A549 (cell line): ENCODE measurements at regions not wholly inside any gene's neighbourhood (a gene's known extent, or its start where the extent isn't known, plus 50 kb on each side); places are given as distances from the start of the nearest gene placed in this dataset.

ENCODE experiments used
- ATAC-seq, 2 experiments: fragments of 200-7000 bp in 1 of 2; fragments of >200 bp in 1 of 2; cut with Nextera tagmentation in 1 of 2; cut with Tn5 transposase in 1 of 2; 3 replicates each; pipeline versions ENCODE4 v1.8.0 to v1.9.1; 2018 to 2020; ENCODE audit warnings: mild to moderate bottlenecking in 1 of 2, moderate library complexity in 1 of 2
- CTCF ChIA-PET: fragments of 300-600 bp; sonication (Branson Sonifier 250); formaldehyde crosslinking; extraction: SDS; loops from one replicate; lab custom pipeline; 2021; ENCODE audit warnings: antibody characterized with exemption, inconsistent platforms; lab: Yijun Ruan, JAX
- POLR2A ChIA-PET: fragments of 350-600 bp; formaldehyde crosslinking; extraction: SDS; loops from one replicate; lab custom pipeline; 2021; ENCODE audit warnings: antibody characterized with exemption, inconsistent platforms; lab: Yijun Ruan, JAX
- DNase-seq, 2 experiments: peaks; one replicate each; pipeline versions ENCODE4 v3.0.0 to v3.0.0-alpha.2; 2011 to 2016; ENCODE audit warnings: low read depth in 1 of 2, low spot score in 1 of 2
- FAIRE-seq: peaks from 2 replicates; lab custom pipeline; 2011; peaks lifted over from hg19 to GRCh38; lab: Jason Lieb, UNC
- H3K27ac ChIP-seq, 2 experiments: fragments of >200 bp; sonication (Bioruptor Twin); formaldehyde crosslinking; 3 replicates each; pipeline ENCODE4 v1.5.1; 2016 to 2017
- H3K4me1 ChIP-seq: fragments of >200 bp; sonication (Bioruptor Twin); formaldehyde crosslinking; 3 replicates; pipeline ENCODE4 v1.6.1; 2016
- H3K4me2 ChIP-seq: fragments of >200 bp; sonication (Bioruptor Twin); formaldehyde crosslinking; 3 replicates; pipeline ENCODE4 v1.6.1; 2016
- H3K4me3 ChIP-seq: fragments of >200 bp; sonication (Bioruptor Twin); formaldehyde crosslinking; 3 replicates; pipeline ENCODE4 v1.5.1; 2016
- H3K9me3 ChIP-seq: fragments of >200 bp; sonication (Bioruptor Twin); formaldehyde crosslinking; 3 replicates; pipeline ENCODE4 v1.6.1; 2016
- CHD2 ChIP-seq: fragments of 150-350 bp; IDR thresholded peaks from 2 replicates; pipeline ENCODE4 v1.6.1; 2014; ENCODE audit warnings: low read length; ENCODE audit not compliant: partially characterized antibody
- CHD4 ChIP-seq: fragments of 200-600 bp; sonication (generic); IDR thresholded peaks from 2 replicates; pipeline ENCODE4 v1.6.1; 2016; ENCODE audit warnings: antibody characterized with exemption, mild to moderate bottlenecking, borderline replicate concordance
- EHF ChIP-seq: fragments of 250-450 bp; sonication (Bioruptor Pico); IDR thresholded peaks from 2 replicates; pipeline ENCODE4 v1.5.0; 2020; ENCODE audit warnings: mild to moderate bottlenecking
- ESRRA ChIP-seq: fragments of 150-350 bp; IDR thresholded peaks from 2 replicates; pipeline ENCODE4 v1.6.1; 2014; ENCODE audit warnings: mild to moderate bottlenecking, low read length, borderline replicate concordance
- FOXS1 ChIP-seq: fragments of 250-450 bp; sonication (Bioruptor Pico); IDR thresholded peaks from 2 replicates; pipeline ENCODE4 v1.5.0; 2020; ENCODE audit warnings: mild to moderate bottlenecking, moderate library complexity
- GATA3 ChIP-seq: IDR thresholded peaks from 2 replicates; pipeline ENCODE4 v1.6.1; 2012; ENCODE audit warnings: borderline replicate concordance
- HEYL ChIP-seq: fragments of 250-450 bp; sonication (Bioruptor Pico); IDR thresholded peaks from 2 replicates; pipeline ENCODE4 v1.8.0; 2021; ENCODE audit warnings: mild to moderate bottlenecking, moderate library complexity
- HOXB13 ChIP-seq: fragments of 250-450 bp; sonication (Bioruptor Pico); IDR thresholded peaks from 2 replicates; pipeline ENCODE4 v1.5.0; 2020; ENCODE audit warnings: low read depth, mild to moderate bottlenecking, moderate library complexity
- JUNB ChIP-seq: fragments of >200 bp; sonication (Bioruptor Twin); formaldehyde crosslinking; IDR thresholded peaks from 2 replicates; pipeline ENCODE4 v1.6.1; 2016
- KDM5A ChIP-seq: fragments of 200-600 bp; sonication (generic); IDR thresholded peaks from 2 replicates; pipeline ENCODE4 v1.6.1; 2016; ENCODE audit warnings: antibody characterized with exemption, mild to moderate bottlenecking
- NFE2L2 ChIP-seq: fragments of 150-350 bp; conservative IDR thresholded peaks from 2 replicates; pipeline ENCODE4 v1.6.1; 2014; ENCODE audit warnings: low read length
- NPAS2 ChIP-seq: fragments of 250-450 bp; sonication (Bioruptor Pico); IDR thresholded peaks from 2 replicates; pipeline ENCODE4 v1.8.0; 2022; ENCODE audit warnings: mild to moderate bottlenecking, moderate library complexity, borderline replicate concordance
- POLR2A ChIP-seq: IDR thresholded peaks from 2 replicates; pipeline ENCODE4 v1.6.1; 2012; ENCODE audit warnings: mild to moderate bottlenecking, low read length
- RAD21 ChIP-seq, 2 experiments: fragments of >200 bp in 1 of 2; sonication (Bioruptor Twin) in 1 of 2; formaldehyde crosslinking in 1 of 2; IDR thresholded peaks in 1 of 2; conservative IDR thresholded peaks in 1 of 2; 2 replicates in 1 of 2; 3 replicates in 1 of 2; pipeline ENCODE4 v1.6.1; 2012 to 2018; ENCODE audit warnings: inconsistent platforms in 1 of 2
- RARB ChIP-seq: fragments of 250-450 bp; sonication (Bioruptor Pico); IDR thresholded peaks from 2 replicates; pipeline ENCODE4 v1.8.0; 2021; ENCODE audit warnings: mild to moderate bottlenecking, moderate library complexity
- RFX5 ChIP-seq: fragments of 450-650 bp; IDR thresholded peaks from 2 replicates; pipeline ENCODE4 v1.7.1; 2014; ENCODE audit warnings: antibody characterized with exemption, mild to moderate bottlenecking, moderate library complexity
- RNF2 ChIP-seq: fragments of 200-600 bp; sonication (generic); IDR thresholded peaks from 2 replicates; pipeline ENCODE4 v1.6.1; 2016; ENCODE audit warnings: low read depth, mild to moderate bottlenecking, antibody characterized with exemption, moderate library complexity, borderline replicate concordance
- SREBF2 ChIP-seq: fragments of 450-650 bp; IDR thresholded peaks from 2 replicates; pipeline ENCODE4 v1.6.1; 2014; ENCODE audit warnings: mild to moderate bottlenecking, moderate library complexity
- TFCP2L1 ChIP-seq: fragments of 250-450 bp; sonication (Bioruptor Pico); IDR thresholded peaks from 2 replicates; pipeline ENCODE4 v1.5.0; 2021; ENCODE audit warnings: mild to moderate bottlenecking
- TP53 ChIP-seq: fragments of 250-450 bp; sonication (Bioruptor Pico); IDR thresholded peaks from 2 replicates; pipeline ENCODE4 v1.5.0; 2021; ENCODE audit warnings: mild to moderate bottlenecking, moderate library complexity
- ZC3H11A ChIP-seq: fragments of 450-650 bp; IDR thresholded peaks from 2 replicates; pipeline ENCODE4 v1.6.1; 2014; ENCODE audit warnings: antibody characterized with exemption, mild to moderate bottlenecking
- ZFP36 ChIP-seq: fragments of 450-650 bp; IDR thresholded peaks from 2 replicates; pipeline ENCODE4 v1.6.1; 2014; ENCODE audit warnings: borderline replicate concordance; ENCODE audit not compliant: partially characterized antibody
- ZNF302 ChIP-seq: fragments of 250-450 bp; sonication (Bioruptor Pico); IDR thresholded peaks from 2 replicates; pipeline ENCODE4 v1.9.0; 2021; ENCODE audit warnings: inconsistent platforms, mild to moderate bottlenecking, moderate library complexity
- ZSCAN20 ChIP-seq: fragments of 250-450 bp; sonication (Bioruptor Pico); IDR thresholded peaks from 2 replicates; pipeline ENCODE4 v1.8.0; 2022; ENCODE audit warnings: mild to moderate bottlenecking, moderate library complexity
- WGBS: methylation state at CpG from one replicate; pipeline ENCODE4 v1.1.6; 2017; ENCODE audit errors: missing lambda C conversion rate; 5-methylcytosine and 5-hydroxymethylcytosine counted together
- TF ChIP-seq, protein P1 (sequence below): fragments of >200 bp; sonication (Bioruptor Twin); formaldehyde crosslinking; IDR thresholded peaks from 3 replicates; pipeline ENCODE4 v1.6.1; 2016
- TF ChIP-seq, protein P2 (sequence below): IDR thresholded peaks from 2 replicates; pipeline ENCODE4 v1.6.1; 2012

- no peak for FAIRE-seq
These were observed 738.7 kb downstream of the LTN1 start for GRCh38 chr21:28253961-28254360.

DNA sequence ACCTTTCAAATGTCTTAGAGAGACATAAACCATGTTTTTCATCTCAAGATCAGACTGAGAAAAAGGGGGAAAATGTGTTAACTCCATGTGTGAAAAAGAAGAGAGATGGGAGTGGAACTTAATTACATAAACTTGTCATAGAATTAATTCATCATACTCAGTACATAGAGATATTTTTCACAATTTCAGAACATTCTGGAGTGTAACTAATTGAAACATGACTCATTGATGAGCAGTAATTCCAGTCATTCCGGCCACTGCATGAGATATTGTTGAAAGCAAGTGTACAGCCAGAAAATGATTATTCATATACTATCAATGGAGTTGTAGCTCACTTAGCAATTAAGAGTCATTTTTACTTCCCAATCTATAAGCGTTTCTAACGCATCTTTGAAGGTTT is 739.3 kb downstream of the LTN1 start:
- Histone ChIP-seq H3K4me2 (no peak overlapping the region), H3K4me3 (no peak overlapping the region), H3K9me3 (no peaks in the 10 kb centered on the region), H3K4me1 (no peaks in the 10 kb centered on the region), H3K27ac (no peak overlapping the region)
- TF ChIP-seq SREBF2 (no peak), KDM5A (no peak), CHD2 (no peak), TFCP2L1 (CRISPR knock-in tag) (no peak), GATA3 (no peak), NFE2L2 (no peak), ZC3H11A (no peak), CHD4 (no peak), RFX5 (no peak), RARB (no peak), FOXS1 (CRISPR knock-in tag) (no peak), HOXB13 (no peak), POLR2A (no peak), ZFP36 (no peak)
- TF ChIP-seq, protein P1, sequence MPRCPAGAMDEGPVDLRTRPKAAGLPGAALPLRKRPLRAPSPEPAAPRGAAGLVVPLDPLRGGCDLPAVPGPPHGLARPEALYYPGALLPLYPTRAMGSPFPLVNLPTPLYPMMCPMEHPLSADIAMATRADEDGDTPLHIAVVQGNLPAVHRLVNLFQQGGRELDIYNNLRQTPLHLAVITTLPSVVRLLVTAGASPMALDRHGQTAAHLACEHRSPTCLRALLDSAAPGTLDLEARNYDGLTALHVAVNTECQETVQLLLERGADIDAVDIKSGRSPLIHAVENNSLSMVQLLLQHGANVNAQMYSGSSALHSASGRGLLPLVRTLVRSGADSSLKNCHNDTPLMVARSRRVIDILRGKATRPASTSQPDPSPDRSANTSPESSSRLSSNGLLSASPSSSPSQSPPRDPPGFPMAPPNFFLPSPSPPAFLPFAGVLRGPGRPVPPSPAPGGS = no peak
- DNase-seq (no peak), FAIRE-seq (no peak), ATAC-seq (no peak)
- WGBS = 27% methylated on average over 3 of the region's 3 CpGs
- CTCF ChIA-PET = no interaction called here
- POLR2A ChIA-PET = no interaction called here

More at GRCh38 chr21:28253961-28254360, 738.7 kb downstream of the LTN1 start:
- no peak overlapping the region for H3K4me3 ChIP-seq
- H3K9me3 ChIP-seq = no peaks in the 10 kb centered on the region
- CTCF ChIA-PET = no interaction called here
- TF ChIP-seq ESRRA = no peak
- TF ChIP-seq ZNF302 = no peak
- no peak for TF ChIP-seq EHF (CRISPR knock-in tag)
- no peak for TF ChIP-seq JUNB
- TF ChIP-seq NPAS2 (CRISPR knock-in tag) = no peak
- TF ChIP-seq RNF2 = no peak
- no peak for TF ChIP-seq RAD21 (conservative IDR thresholded peaks at IDR 0.05 in 1 of 2, IDR thresholded peaks at IDR 0.05 in 1 of 2)
- TF ChIP-seq ZSCAN20 (CRISPR knock-in tag) = no peak
- no peak for TF ChIP-seq FOXS1 (CRISPR knock-in tag)
- no peak for TF ChIP-seq HEYL (CRISPR knock-in tag)
- no peak for TF ChIP-seq CHD4
- H3K27ac ChIP-seq = no peak overlapping the region
- ATAC-seq = no peak
- H3K4me2 ChIP-seq = no peak overlapping the region
- 30% methylated on average over 5 of the region's 5 CpGs for WGBS
- POLR2A ChIA-PET = no interaction called here
- no peaks in the 10 kb centered on the region for H3K4me1 ChIP-seq
- DNase-seq = no peak

DNA sequence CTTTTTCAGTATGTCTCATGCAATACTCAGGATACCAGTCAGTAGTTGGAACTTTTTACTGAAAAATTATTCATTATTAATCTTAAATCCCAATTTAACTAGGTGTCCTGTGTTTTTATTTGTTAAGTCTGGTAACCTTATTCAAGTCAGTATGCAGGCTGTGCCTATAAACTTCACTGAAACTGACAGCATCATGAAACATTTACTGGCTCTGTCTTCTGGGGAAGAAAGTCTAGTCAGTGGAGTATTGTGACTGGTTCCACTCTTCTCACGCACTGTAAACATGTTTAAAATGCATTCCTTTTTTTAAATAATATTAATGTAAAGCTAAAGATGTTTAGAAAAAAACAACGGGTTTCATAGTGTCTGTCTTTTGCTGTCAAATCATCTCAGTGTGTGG is 739.7 kb downstream of the LTN1 start:
- CTCF ChIA-PET = no interaction called here
- H3K4me3 ChIP-seq = no peak overlapping the region
- H3K4me2 ChIP-seq = no peak overlapping the region
- H3K4me1 ChIP-seq = no peaks in the 10 kb centered on the region
- TF ChIP-seq RARB (no peak), ZC3H11A (no peak)
- 15% methylated on average over 2 of the region's 2 CpGs for WGBS
- POLR2A ChIA-PET = no interaction called here
- no peak overlapping the region for H3K27ac ChIP-seq
- ATAC-seq (no peak), DNase-seq (no peak), FAIRE-seq (no peak)
- no peaks in the 10 kb centered on the region for H3K9me3 ChIP-seq

DNA sequence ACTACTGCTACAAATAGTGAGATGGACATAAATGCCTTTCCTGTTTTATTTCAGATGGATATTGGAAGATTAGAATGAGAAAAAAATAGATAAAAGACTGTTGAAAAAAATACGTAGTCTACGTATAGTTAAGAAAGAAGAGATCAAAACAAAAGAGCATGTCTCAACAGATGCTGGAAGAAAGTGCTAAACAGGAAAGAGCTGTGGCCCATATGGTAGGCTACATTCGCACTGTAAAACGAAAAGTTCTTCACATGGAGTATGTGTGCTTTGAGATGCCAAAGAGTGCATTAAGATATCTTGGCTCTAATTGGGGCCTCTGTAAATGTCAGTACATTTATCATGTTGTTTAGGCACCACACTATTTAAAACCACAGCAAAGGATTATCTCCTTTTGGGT is 741.7 kb downstream of the LTN1 start:
- ChIA-PET CTCF (no interaction called here), POLR2A (no interaction called here)
- no peak overlapping the region for H3K27ac ChIP-seq
- FAIRE-seq = no peak
- no peak overlapping the region for H3K4me2 ChIP-seq
- no peak for DNase-seq
- no peaks in the 10 kb centered on the region for H3K4me1 ChIP-seq
- 50% methylated on average over 4 of the region's 4 CpGs for WGBS
- no peaks in the 10 kb centered on the region for H3K9me3 ChIP-seq
- ATAC-seq = no peak
- H3K4me3 ChIP-seq = no peak overlapping the region
- TF ChIP-seq TP53 (CRISPR knock-in tag) = no peak
- TF ChIP-seq, protein P2, sequence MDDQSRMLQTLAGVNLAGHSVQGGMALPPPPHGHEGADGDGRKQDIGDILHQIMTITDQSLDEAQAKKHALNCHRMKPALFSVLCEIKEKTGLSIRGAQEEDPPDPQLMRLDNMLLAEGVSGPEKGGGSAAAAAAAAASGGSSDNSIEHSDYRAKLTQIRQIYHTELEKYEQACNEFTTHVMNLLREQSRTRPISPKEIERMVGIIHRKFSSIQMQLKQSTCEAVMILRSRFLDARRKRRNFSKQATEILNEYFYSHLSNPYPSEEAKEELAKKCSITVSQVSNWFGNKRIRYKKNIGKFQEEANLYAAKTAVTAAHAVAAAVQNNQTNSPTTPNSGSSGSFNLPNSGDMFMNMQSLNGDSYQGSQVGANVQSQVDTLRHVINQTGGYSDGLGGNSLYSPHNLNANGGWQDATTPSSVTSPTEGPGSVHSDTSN = no peak
- no peak for TF ChIP-seq NPAS2 (CRISPR knock-in tag)
